GM04503 (cell line): ENCODE measurements at regions not wholly inside any gene's neighbourhood (a gene's known extent, or its start where the extent isn't known, plus 50 kb on each side); places are given as distances from the start of the nearest gene placed in this dataset.
A peak's percentile ranks its signal among the peaks of the same experiment; 100 is the strongest.
"Not testable (repeated sequence)": the region's sequence is repeated elsewhere in the genome, so short reads cannot be mapped to it uniquely, and the experiment has no call there.

Experiments
- DNase-seq: peaks from one replicate; pipeline ENCODE4 v3.0.0-alpha.2; 2012; ENCODE audit warnings: low read depth

DNA sequence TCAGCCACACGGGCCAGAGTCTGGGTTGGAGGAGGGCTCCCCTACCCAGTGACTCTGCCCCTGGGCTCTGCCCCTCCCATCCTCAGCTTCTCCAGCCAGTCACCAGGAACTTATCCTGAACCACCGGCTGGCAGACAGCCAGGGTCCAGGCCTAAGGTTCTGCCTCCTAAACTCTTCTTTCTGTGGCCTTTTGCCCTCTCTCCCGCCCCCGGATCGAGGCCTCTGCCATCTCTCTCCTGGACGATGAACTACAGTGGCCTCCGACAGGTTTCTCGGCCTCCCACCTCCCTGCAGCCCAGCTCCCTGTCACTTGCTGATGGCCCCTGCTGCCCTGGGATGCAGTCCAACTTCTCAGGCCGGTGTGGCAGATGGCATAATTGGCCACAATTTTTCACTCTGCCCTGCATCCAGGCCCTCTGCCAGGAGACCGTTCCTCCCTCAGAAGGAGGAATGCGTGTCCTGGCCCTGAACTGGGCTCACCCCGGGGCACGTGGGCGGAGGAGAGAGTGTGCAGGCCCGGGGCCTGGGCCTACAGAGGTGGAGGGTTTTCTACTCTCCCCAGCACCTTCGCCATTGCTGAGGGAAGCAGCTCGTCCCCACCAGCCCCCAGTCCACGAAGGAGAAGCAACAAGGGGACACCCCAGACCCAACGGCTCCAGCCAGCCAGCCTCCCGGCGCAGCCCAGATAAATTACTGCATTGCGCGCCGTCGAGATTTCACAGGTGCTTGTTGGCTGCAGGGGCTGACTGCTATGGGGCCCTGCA, 81.9 kb upstream of the LRPAP1 start:
- peak; percentile 0 for DNase-seq

GRCh38 chr4:3612934-3613333, 80.7 kb upstream of the LRPAP1 start:
- no peak for DNase-seq

- no peak for DNase-seq
These were observed 80.1 kb upstream of the LRPAP1 start for GRCh38 chr4:3612281-3612680.

- DNase-seq = no peak
These were observed 79.6 kb upstream of the LRPAP1 start for GRCh38 chr4:3611778-3612177.

GRCh38 chr4:3610851-3611250, 78.6 kb upstream of the LRPAP1 start:
- DNase-seq = not testable (repeated sequence)

GRCh38 chr4:3609905-3610304, 77.7 kb upstream of the LRPAP1 start:
- not testable (repeated sequence) for DNase-seq

- DNase-seq = no peak
These were observed 75.7 kb upstream of the LRPAP1 start for GRCh38 chr4:3607690-3608552.

GRCh38 chr4:3606850-3607249, 74.6 kb upstream of the LRPAP1 start:
- not testable (repeated sequence) for DNase-seq

GRCh38 chr4:3606271-3606670, 74.0 kb upstream of the LRPAP1 start:
- DNase-seq = not testable (repeated sequence)

DNA sequence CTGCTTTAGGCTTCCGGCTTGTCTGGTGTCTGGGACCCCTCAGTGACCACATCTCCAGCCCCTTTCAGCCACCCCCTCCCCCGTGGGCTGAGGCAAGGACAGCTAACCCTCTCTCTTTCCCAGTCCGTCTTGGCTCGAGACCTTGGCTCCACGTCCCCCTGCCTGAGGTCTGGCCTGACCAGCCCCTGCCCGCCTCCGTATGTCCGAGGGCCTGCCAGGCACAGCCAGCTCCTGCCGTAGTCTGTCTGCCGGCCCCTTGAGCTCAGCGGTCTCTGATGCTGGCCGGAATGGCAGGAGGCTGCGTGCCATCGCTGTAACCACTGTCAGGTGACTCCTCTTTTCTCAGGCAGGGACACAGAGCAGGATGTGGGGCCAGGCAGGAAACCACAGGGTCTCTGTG, 73.3 kb upstream of the LRPAP1 start:
- no peak for DNase-seq

GRCh38 chr4:3602886-3603645, 70.8 kb upstream of the LRPAP1 start:
- DNase-seq = not testable (repeated sequence)

DNA sequence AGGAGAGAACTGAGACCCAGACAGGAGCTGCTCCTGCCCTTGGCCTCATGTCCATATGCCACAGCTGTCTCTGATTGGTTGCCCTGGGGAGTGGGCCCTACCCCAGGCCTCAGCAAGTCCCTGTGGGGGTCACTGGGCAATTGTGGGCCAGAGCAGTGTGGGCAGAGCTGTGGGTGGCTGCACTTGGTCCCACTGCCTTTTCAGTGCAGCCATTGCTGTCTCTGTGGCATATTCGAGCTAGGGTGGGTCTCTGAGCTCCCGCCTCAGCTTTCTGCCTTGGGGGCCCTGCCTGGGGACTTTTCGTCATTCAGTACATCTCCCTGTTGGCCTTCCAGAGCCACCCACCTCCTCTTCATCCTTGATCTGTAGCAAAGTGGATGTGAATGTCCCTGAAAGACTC, 69.8 kb upstream of the LRPAP1 start:
- no peak for DNase-seq

GRCh38 chr4:3601108-3601690, 69.0 kb upstream of the LRPAP1 start:
- DNase-seq = not testable (repeated sequence)

- DNase-seq = no peak
These were observed 67.7 kb upstream of the LRPAP1 start for GRCh38 chr4:3599951-3600350.

DNA sequence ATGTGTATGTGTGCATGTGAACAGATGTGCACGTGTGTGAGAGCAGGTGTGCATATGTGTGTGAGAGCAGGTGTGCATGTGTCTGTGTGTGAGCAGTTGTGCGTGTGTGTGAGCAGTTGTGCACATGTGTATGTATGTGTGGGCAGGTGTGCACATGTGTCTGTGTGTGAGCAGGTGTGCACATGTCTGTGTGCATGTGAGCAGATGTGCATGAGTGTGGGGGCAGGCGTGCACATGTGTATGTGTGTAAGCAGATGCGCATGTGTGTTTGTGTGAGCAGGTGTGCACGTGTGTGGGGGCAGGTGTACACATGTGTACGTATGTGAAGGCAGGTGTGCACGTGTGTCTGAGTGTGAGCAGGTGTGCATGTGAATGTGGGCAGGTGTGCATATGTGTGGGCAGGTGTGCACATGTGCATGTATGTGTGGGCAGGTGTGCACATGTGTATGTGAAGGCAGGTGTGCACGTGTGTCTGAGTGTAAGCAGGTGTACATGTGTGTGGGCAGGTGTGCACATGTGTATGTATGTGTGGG, 66.5 kb upstream of the LRPAP1 start:
- no peak for DNase-seq

DNA sequence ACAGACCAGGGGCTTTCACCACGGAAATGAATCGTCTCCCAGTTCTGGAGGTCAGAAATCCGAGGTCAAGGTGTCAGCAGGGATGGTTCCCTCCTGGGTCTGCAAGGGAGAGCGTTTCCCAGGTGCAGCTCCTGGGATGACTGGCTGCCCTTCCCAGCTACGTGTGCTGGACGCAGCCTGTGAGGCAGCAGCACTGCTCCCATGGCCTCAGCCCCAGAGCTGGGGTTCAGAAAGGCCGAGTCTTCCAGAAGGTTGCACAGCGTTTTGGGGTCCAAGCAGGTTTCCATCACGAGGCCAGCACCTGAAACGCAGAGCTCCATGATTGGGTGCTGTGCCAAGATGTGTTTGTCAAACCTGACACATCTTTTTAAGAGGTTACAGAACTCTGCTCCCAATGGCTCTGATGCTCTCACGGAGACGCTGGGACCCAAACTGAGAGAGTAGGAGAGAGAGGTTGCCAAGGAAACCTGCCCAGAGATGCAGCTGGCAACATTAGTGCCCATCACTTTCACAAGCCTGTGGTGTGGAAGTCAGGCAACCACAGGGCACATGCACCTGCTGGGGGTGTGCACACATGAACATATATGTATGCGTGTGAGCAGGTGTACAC, 65.8 kb upstream of the LRPAP1 start:
- DNase-seq = not testable (repeated sequence)

DNA sequence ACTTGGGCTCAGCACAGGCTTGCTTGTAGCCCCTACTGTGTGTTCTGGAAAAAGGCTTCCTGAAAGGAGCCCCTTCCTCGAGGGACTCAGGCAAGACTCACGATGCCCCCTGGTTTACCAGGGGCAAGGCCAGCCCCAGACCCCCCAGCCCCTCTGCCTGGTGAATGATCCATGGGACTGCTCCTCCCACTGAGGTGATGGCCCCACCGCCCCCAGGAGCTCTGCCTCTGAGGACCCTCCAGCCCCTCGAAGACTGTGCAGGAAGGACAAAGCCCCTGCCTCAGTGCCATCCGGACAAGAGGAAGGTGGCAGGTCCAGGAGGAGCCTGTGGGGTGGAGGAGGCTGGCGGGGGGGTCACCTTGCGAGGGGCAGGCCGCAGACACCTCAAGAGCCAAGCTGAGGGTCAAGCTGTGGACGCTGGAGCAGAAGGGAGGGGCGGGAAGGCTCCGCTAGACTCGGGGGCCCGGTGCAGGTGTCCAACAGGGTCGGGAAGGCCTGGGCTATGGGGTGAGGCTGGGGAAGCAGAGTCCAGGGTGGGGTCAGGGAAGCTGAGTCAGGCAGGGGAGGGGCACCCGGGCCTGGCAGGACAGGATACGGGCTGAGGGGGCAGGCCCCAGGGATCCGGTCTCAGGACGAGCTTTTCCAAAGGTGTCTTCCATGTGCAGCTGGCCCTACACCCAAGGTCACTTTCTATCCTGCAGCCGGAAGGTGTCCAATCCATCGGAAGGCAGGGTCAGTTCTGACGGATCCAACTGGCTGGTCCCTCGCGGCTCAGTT, 64.9 kb upstream of the LRPAP1 start:
- not testable (repeated sequence) for DNase-seq

- DNase-seq = not testable (repeated sequence)
These were observed 63.5 kb upstream of the LRPAP1 start for GRCh38 chr4:3595627-3596291.

DNA sequence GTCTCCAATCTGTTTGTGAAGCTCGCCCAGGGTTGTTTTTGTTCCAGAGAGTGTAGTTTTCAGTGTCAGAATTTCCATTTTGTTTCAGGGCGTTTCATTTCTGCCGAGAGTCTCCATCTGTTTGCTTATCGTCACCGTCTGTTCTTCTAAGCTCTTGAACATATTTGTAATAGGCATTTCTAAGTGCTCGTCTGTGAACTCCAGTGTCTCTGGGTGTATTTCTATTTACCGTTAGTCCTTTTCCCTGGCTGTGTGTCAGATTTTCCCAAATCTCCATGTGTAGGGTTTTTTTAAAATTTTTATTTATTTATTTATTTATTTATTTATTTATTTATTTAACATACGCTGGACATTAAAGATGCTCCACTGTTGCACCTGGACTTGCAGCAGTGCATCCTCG, 62.5 kb upstream of the LRPAP1 start:
- DNase-seq = not testable (repeated sequence)
